ENCODE measurements at regions not wholly inside any gene's neighbourhood (a gene's known extent, or its start where the extent isn't known, plus 50 kb on each side); places are given as distances from the start of the nearest gene placed in this dataset.

- no peak for TF ChIP-seq MED13 (CRISPR knock-in tag; IDR thresholded peaks at IDR 0.05)
Measured at GRCh38 chr9:8115570-8115969, 316.0 kb upstream of the DMAC1 start (continued).

GRCh38 chr9:8114826-8115225 is 315.2 kb upstream of the DMAC1 start:
- POLR2A ChIA-PET, result no interaction called here
- Histone ChIP-seq H3K27ac (ENCODE audit: extremely low read length, insufficient read depth, low read length) (no peak overlapping the region), H3K27me3 (ENCODE audit: control insufficient read depth in 1 of 2, insufficient read depth in 2 of 2, low read length in 2 of 2) (no peaks in the 10 kb centered on the region), H3K4me3 (replicated peaks in 1 of 3; ENCODE audit: insufficient read depth in 1 of 3, low read depth in 2 of 3, low read length in 3 of 3) (no peak overlapping the region), H3K36me3 (replicated peaks in 1 of 2; ENCODE audit: control insufficient read depth in 1 of 2, insufficient read depth in 2 of 2, low read length in 2 of 2) (no peaks in the 10 kb centered on the region), H3K4me2 (ENCODE audit: low read depth, low read length) (no peak overlapping the region), H3K4me1 (ENCODE audit: insufficient read depth, low read length) (no peaks in the 10 kb centered on the region), H2AFZ (ENCODE audit: low read length) (no peak overlapping the region), H3K9me3 (ENCODE audit: low read length) (peaks cover 99% of the 10 kb centered on the region), H4K20me1 (ENCODE audit: insufficient read depth, low read length) (no peaks in the 10 kb centered on the region), H3K9ac (ENCODE audit: insufficient read depth, low read depth, low read length) (no peak overlapping the region), H3K79me2 (ENCODE audit: insufficient read depth, low read length) (no peaks in the 10 kb centered on the region)
- intact Hi-C loops (cut with micrococcal nuclease; ENCODE audit: unreplicated experiment) (no loop called here), in situ Hi-C loops (cut with HindIII; ENCODE audit: extremely low pct_ligation_motif_present, low pct_unique_long_range_greater_than_20kb) (no loop called here)
- no CpG with 5 or more reads among the region's 1 CpG for WGBS (ENCODE audit: low lambda C conversion rate)
- FAIRE-seq (no peak), DNase-seq (ENCODE audit: low spot score) (no peak), ATAC-seq (no peak)
- TF ChIP-seq GABPA (IDR thresholded peaks at IDR 0.05; ENCODE audit: low read depth, low read length) (no peak), GABPA (CRISPR knock-in tag; IDR thresholded peaks at IDR 0.05; ENCODE audit: low read depth) (no peak), ZNF674 (CRISPR knock-in tag; IDR thresholded peaks at IDR 0.05; ENCODE audit: low read depth) (no peak), ZNF253 (CRISPR knock-in tag; IDR thresholded peaks at IDR 0.05; ENCODE audit: borderline replicate concordance) (no peak), ZNF704 (CRISPR knock-in tag; IDR thresholded peaks at IDR 0.05; ENCODE audit: borderline replicate concordance) (no peak), GMEB1 (CRISPR knock-in tag; IDR thresholded peaks at IDR 0.05; ENCODE audit: borderline replicate concordance) (no peak), CERS6 (CRISPR knock-in tag; IDR thresholded peaks at IDR 0.05) (no peak), CENPX (CRISPR knock-in tag; IDR thresholded peaks at IDR 0.05) (no peak)
- CTCF ChIA-PET (ENCODE audit: low intra/inter-chr PET ratio, low total read pairs), result no interaction called here
- no TSS peak for BruUV-seq (replicated peaks)
